ENCODE measurements at regions not wholly inside any gene's neighbourhood (a gene's known extent, or its start where the extent isn't known, plus 50 kb on each side); places are given as distances from the start of the nearest gene placed in this dataset.

DNA sequence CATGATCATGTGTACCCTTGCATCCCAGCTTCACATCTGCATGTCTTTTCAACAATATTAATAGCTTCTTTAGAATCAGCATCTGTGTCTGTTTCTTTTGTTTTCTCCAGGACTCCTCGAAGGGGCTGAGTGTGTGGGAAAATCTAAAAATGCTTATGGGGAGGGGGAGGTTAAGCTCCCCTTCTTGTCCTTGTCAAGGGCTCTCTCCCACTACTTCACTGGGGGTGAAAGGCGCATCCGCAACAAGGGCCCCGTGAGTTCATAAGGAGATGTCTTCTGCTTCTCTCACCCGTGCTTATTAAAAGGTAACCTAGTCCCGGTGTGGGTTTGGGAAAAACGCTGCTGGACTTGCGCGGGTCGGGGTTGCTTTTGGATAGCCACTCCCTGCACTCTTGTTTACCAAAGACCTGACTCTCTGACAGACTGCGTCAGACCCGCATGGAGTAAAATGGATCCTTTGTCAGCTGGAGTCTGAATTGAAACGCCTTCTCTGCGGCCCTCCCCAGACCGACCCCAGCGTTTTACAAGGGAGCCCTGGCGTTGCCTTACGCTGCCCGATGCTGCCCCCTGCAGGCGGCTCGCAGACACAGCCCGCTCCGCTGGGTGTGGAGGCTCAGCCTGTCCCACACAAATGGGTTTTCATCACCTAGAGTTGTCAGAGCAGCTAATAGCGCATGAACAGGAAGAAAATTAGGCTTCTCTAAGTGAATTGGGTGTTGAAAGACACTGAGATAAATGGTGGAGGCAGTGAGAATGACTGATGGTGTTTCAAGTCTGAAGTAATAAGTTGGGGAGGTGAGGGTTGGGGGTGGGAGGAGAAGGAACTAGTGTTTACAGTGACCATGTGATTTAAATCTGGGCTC, 53.8 kb downstream of the IER5 start:
- peak; percentile 93 for DNase-seq (ENCODE audit: low spot score)

DNA sequence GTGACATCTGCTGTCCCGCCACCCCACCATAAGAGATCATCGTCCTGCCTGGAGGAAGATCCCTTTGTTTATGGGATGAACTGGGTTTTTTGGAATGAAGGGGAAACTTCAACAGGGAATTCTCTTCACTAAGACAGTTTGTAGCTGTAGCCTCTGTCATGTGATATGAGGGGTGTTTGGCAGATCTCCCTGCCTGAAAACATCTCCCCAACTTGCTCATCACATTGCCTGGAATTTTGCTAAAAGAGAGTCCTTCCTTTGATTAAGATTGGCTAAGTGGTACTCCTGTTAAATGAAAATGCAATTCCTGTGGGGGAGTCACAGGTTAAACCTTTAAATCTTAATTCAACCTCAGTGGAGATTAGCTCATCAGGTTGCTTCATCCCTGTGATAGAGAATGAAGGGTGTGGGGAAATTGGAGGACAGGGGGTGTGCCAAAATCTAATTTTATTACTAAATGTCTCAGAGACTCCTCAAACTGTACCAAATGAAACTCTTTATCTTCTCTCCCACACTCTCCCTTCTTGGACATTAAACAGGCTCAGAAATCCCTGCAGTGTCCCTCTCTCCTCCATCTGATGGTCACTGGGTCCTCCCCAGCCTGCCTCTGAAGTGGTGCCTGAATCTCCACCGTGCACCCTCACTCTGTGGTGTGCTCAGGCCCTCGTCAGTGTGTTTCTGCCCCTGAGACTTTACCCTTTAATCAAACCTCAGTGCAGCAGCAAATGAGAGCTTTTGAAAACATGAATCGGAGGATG, 54.8 kb downstream of the IER5 start:
- DNase-seq (ENCODE audit: low spot score): no peak

DNA sequence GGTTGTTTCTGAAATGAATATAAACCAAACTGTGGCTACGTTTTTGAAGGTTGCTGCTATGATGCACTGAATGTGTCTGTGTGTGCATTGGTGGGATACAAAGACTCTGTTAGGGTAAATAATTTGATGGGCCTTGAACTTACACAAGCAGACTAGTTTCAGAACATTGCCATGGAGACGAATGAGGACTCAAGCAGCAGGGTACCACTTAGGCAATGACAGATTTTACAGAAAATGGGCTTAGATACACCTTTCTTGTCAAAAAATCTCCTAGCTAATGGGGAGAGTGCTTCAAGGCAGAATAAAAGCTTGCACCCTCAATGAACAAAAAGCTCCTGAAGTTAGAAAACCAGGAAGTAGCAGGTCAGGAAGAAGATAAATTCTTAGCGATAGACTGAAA, 55.7 kb downstream of the IER5 start:
- no peak for DNase-seq (ENCODE audit: low spot score)

- DNase-seq (ENCODE audit: low spot score): no peak
These were observed 60.1 kb downstream of the IER5 start for GRCh38 chr1:181148636-181149035.

DNA sequence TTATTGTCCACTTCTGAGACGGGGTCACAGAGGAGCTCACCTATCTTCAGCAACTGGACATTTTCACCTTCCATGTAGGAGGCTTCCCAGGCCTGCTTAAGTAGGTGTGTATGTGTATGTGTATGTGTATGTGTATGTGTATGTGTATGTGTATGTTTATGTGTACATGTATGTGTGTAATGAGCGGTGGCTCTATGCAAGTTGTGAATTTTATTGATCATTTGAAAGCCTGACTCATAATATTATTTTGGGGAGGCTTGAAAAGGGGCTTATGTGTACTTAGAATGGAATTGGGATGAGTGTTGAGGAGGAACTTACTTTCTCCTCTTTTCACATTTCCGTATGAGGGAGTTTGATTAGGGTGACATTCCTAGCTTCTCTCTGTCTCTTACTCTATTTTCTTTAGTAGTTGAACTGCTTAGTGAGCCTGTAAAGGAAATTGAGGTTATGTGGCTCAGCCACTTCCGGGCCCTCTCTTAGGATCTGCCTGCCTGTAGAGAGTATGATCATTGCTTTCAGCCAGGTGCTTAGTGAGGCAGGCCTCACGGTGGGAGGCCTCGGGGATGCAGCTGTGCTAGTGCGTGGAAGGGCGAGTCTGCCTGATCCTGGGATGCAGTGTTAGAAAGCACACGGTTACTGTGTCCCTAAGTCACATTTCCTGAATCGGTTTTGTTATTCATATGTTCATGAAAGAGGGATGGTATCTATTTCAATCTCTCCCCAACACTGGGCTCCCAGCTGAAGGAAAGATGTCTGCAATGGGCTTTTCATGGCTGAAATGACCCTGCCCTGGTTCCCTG, 61.0 kb downstream of the IER5 start:
- peak; percentile 79 for DNase-seq (ENCODE audit: low spot score)

GRCh38 chr1:181150273-181150672, 61.8 kb downstream of the IER5 start:
- no peak for DNase-seq (ENCODE audit: low spot score)

- DNase-seq (ENCODE audit: low spot score): no peak
These were observed 62.3 kb downstream of the IER5 start for GRCh38 chr1:181150842-181151241.

DNA sequence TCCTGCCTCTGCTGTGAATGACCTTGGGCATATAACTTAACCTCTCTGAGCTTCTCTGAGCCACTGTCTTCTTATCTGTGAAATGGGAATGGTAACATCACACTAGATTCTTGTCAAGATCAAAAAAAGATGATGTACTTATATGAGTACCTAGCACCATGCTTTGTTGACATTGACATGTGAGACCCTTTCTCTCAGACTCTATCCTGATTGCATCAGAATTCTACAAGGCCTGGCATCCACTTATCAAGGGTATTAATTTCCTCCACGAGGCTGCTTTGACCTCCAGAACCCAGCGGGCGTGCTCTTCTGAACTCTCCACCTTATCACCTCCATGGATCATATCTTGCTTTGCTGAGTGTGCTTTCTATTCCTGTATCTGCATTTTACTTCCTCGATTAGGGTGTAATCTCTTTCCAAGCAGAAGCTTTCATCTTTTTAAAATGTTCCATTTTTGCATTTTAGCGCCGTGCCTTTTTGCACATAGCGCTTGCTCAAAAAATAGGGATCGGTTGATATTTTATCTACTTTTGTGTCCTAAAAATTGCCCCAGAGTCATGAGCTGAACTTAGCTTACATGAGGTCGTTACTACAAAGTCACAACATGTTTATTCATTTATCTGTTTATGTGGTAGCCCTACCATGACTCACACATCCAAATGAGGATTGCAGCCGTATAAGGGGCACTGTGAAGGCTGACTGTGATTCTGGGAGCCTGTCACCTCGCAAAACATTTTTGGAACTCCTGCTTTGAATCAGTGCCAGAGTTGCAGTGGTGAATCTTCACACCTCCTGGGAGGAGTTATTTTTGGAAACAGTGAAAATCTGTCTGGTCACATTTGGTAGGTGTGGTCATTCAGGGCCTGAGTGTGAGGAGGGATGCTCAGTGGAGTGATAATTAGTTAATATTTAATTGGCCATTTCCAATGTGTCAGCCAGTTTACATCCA, 63.2 kb downstream of the IER5 start:
- no peak for DNase-seq (ENCODE audit: low spot score)

DNA sequence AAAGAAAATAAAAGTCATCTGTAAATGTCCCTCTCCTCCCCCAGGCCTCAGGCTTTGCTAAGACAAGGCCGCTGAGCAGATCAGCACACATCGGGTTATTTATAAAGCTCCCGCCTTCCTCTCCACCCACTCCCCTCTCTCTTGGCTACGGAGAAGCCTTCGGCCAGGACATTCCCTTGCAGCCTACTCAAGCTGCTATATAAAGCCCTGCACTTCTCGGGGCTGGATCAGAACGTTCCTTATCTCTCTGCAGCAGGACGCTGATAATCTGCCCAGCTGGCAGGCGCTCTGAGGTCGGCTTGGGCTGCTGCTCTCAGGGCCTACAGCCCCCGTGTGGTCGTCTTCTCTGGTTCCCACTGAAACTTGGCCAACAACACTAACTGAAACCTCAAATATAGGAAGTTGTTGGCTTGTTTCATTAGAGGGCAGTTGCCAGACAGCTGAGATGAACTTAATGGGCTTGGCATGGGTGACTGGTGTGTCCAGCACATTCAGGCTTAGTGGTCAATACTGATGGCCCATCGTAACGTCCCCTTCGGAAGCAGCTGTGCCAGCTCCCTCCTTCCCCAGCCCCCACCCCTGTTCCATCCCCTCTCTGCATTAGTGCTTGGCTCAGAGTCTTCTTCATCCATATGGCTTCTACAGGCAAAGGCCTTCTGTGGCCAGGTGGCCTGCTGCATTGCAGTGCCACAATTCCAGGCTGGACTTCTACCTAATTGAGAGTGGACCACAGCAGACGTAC, 64.6 kb downstream of the IER5 start:
- peak; percentile 94 for DNase-seq (ENCODE audit: low spot score)

DNA sequence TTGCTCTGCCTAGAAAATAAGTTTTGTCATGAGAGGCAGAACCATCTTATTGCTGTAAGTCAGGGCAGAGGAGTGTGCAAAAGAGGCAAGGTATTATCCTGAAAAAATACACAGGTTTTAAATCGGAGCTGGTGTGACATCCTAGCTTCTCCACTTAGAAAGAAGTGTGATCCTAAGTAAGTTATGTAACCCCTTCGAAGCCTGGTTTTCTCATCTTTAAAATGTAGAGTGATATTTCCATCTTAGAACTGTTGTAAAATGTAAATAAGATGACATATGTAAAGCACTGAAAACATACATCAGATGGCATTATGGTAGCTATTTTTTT, 65.1 kb downstream of the IER5 start:
- no peak for DNase-seq (ENCODE audit: low spot score)

GRCh38 chr1:181155339-181155738, 66.8 kb downstream of the IER5 start:
- no peak for DNase-seq (ENCODE audit: low spot score)

GRCh38 chr1:181159451-181160140, 71.1 kb downstream of the IER5 start:
- DNase-seq (ENCODE audit: low spot score): no peak

GRCh38 chr1:181160322-181160721, 71.8 kb downstream of the IER5 start:
- no peak for DNase-seq (ENCODE audit: low spot score)

- DNase-seq (ENCODE audit: low spot score): no peak
These were observed 72.7 kb downstream of the IER5 start for GRCh38 chr1:181160998-181161870.

DNA sequence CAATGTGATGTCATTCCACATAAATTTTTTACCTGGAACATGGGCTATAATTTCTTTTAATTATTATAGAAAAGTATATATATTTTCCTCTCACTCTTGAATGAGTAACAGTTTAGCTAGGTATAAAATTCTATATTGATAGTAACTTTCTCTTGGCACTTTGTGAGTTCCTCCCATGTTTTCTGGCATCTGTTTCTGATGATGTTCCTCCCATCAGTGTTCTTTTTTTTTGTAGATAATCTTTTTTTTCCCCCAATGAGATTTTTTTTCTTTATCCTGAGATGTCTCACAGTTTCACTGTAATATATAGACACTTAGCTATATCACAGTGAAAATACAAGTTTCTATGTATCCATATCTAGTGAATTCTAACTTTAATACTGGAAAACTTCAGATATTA, 75.2 kb downstream of the IER5 start:
- no peak for DNase-seq (ENCODE audit: low spot score)

- peak; percentile 93 for DNase-seq (ENCODE audit: low spot score)
These were observed 78.1 kb downstream of the IER5 start for GRCh38 chr1:181166377-181167196.

DNA sequence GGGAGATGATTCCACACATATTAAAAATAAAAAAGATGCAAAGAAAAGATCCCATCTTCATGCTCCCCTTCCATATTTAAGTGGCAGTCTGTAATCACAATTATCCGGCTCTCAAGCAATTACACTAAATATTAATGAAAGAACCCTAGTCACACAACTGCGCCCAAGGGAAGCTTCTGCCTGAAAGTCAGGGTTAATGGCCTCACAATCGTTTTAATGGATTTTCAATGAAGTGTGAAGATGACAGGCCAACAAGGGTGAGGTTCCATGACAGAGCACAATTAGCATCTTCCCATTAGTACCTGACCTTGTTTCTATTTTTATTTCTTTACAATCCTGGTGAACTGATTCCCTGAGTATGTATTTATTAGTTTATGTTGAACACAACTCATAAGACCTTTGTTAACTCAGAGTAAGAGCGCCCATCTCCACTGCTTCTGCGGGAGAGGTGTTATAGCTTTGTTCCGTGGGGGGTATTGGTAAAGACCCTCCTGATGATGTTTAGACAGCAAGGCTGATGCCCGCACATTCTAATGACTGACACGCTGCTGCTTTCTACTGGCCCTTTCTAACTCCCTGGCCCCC, 80.9 kb downstream of the IER5 start:
- DNase-seq (ENCODE audit: low spot score): no peak

DNA sequence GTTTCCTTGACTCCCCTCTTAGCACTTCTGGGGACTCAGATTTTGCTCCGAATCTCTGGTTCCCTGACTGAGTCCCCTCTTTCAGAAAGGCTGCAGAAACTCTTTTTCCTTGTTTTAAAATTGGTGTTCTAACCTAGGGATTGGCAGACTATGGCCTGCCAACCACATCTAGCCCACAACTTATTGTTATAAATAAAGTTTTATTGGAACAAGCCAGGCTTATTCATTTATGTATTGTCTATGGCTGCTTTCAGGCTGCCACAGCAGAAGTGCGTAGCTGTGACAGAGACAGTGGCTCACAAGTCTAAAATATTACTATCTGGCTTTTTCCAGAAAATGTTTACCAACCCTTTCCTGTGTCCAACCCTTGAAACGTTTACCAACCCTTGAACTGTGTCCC, 81.7 kb downstream of the IER5 start:
- no peak for DNase-seq (ENCODE audit: low spot score)
